GM12878 (cell line): ENCODE measurements at regions not wholly inside any gene's neighbourhood (a gene's known extent, or its start where the extent isn't known, plus 50 kb on each side); places are given as distances from the start of the nearest gene placed in this dataset.

Source experiments
- ATAC-seq: fragments of 200-7000 bp; cut with Tn5 transposase; 3 replicates; pipeline ENCODE4 v1.9.1; 2020; ENCODE audit warnings: mild to moderate bottlenecking, moderate library complexity
- BruUV-seq: library from RNA; stranded (reverse); fragments of 400-500 nt; replicated peaks from 2 replicates; lab custom pipeline; 2021; lab: Mats Ljungman, UMichigan
- CTCF ChIA-PET: fragments of 300-600 bp; sonication (Branson Sonifier 250); formaldehyde crosslinking; extraction: SDS; loops from one replicate; lab custom pipeline; 2021; ENCODE audit warnings: inconsistent platforms; lab: Yijun Ruan, JAX
- POLR2A ChIA-PET: fragments of 350-600 bp; formaldehyde crosslinking; extraction: SDS; loops from one replicate; lab custom pipeline; 2021; ENCODE audit warnings: inconsistent platforms; lab: Charles Lee
- RAD21 ChIA-PET: fragments of 300-600 bp; sonication (Branson Sonifier 250); formaldehyde crosslinking; loops from one replicate; lab custom pipeline; 2023; ENCODE audit warnings: antibody characterized with exemption; ENCODE audit not compliant: unreplicated experiment; lab: Charles Lee
- SMC1A ChIA-PET: fragments of 300-600 bp; sonication (Branson Sonifier 250); formaldehyde crosslinking; loops from one replicate; lab custom pipeline; 2023; ENCODE audit not compliant: unreplicated experiment, uncharacterized antibody; lab: Charles Lee
- DNase-seq: peaks from one replicate; pipeline ENCODE4 v3.0.0-alpha.2; 2011; ENCODE audit warnings: low read depth, low spot score
- FAIRE-seq: peaks from 3 replicates; lab custom pipeline; 2011; peaks lifted over from hg19 to GRCh38; lab: Jason Lieb, UNC
- H2AFZ ChIP-seq: 2 replicates; pipeline ENCODE4 v1.6.0; 2011; ENCODE audit warnings: low read depth, low read length, control low read depth; ENCODE audit not compliant: control insufficient read depth
- H3K27ac ChIP-seq: 2 replicates; pipeline ENCODE4 v1.5.1; 2011; ENCODE audit warnings: control low read depth; ENCODE audit not compliant: control insufficient read depth, insufficient read depth
- H3K27me3 ChIP-seq, 2 experiments: replicated peaks in 1 of 2; 2 replicates each; pipeline versions ENCODE4 v1.6.0 to v1.6.1; 2011; ENCODE audit warnings: low read length in 1 of 2; ENCODE audit not compliant: control insufficient read depth in 2 of 2, insufficient read depth in 2 of 2
- H3K36me3 ChIP-seq, 2 experiments: 2 replicates each; pipeline ENCODE4 v1.5.1; 2011; ENCODE audit warnings: low read length in 1 of 2; ENCODE audit not compliant: control insufficient read depth in 2 of 2, insufficient read depth in 2 of 2
- H3K4me1 ChIP-seq: 2 replicates; pipeline ENCODE4 v1.6.1; 2011; ENCODE audit warnings: mild to moderate bottlenecking, low read length, moderate library complexity, mixed read lengths; ENCODE audit not compliant: control insufficient read depth, insufficient read depth
- H3K4me2 ChIP-seq: 2 replicates; pipeline ENCODE4 v1.6.0; 2011; ENCODE audit warnings: control low read depth; ENCODE audit not compliant: control insufficient read depth, insufficient read depth
- H3K4me3 ChIP-seq: fragments of 200-600 bp; sonication (generic); 2 replicates; pipeline ENCODE4 v1.5.1; 2016
- H3K79me2 ChIP-seq: 2 replicates; pipeline ENCODE4 v1.6.0; 2011; ENCODE audit warnings: low read length; ENCODE audit not compliant: control insufficient read depth, insufficient read depth
- H3K9ac ChIP-seq: 2 replicates; pipeline ENCODE4 v1.8.0; 2011; ENCODE audit warnings: low read length, control low read depth, mixed read lengths; ENCODE audit not compliant: control insufficient read depth, insufficient read depth
- H3K9me3 ChIP-seq: replicated peaks from 3 replicates; pipeline ENCODE4 v1.5.1; 2011; ENCODE audit warnings: mild to moderate bottlenecking, low read length; ENCODE audit not compliant: control insufficient read depth, insufficient read depth
- H4K20me1 ChIP-seq: 2 replicates; pipeline ENCODE4 v1.6.0; 2011; ENCODE audit not compliant: control insufficient read depth, insufficient read depth
- ATF2 ChIP-seq: IDR thresholded peaks from 2 replicates; pipeline ENCODE4 v1.6.1; 2012; ENCODE audit warnings: low read length, inconsistent platforms
- BCL11A ChIP-seq: IDR thresholded peaks from 2 replicates; pipeline ENCODE4 v1.6.1; 2011; ENCODE audit warnings: low read depth, low read length
- ETV6 ChIP-seq, 2 experiments: fragments of 450-650 bp in 1 of 2; IDR thresholded peaks in 1 of 2; conservative IDR thresholded peaks in 1 of 2; 2 replicates each; pipeline ENCODE4 v1.6.1; 2014; ENCODE audit warnings: antibody characterized with exemption in 1 of 2, borderline replicate concordance in 1 of 2, low read depth in 1 of 2, mild to moderate bottlenecking in 1 of 2, moderate library complexity in 1 of 2
- FOS ChIP-seq: IDR thresholded peaks from 3 replicates; pipeline ENCODE4 v1.6.1; 2011; ENCODE audit warnings: borderline replicate concordance; ENCODE audit not compliant: insufficient read length; ENCODE audit errors: extremely low read depth
- HDAC2 ChIP-seq: fragments of 200-600 bp; sonication (generic); IDR thresholded peaks from 2 replicates; pipeline ENCODE4 v1.6.1; 2017
- HDGF ChIP-seq: fragments of 450-650 bp; IDR thresholded peaks from 2 replicates; pipeline ENCODE4 v1.6.1; 2016; ENCODE audit warnings: antibody characterized with exemption
- KLF5 ChIP-seq: fragments of 450-650 bp; IDR thresholded peaks from 2 replicates; pipeline ENCODE4 v1.6.1; 2014; ENCODE audit warnings: mild to moderate bottlenecking; ENCODE audit not compliant: partially characterized antibody
- MEF2B ChIP-seq: fragments of 450-650 bp; IDR thresholded peaks from 2 replicates; pipeline ENCODE4 v1.6.1; 2018; ENCODE audit warnings: mild to moderate bottlenecking, moderate library complexity; ENCODE audit not compliant: partially characterized antibody, poor library complexity, severe bottlenecking
- MTA2 ChIP-seq: fragments of 450-650 bp; IDR thresholded peaks from 2 replicates; pipeline ENCODE4 v1.6.1; 2016; ENCODE audit warnings: low read depth, mild to moderate bottlenecking, moderate library complexity
- NR2C2 ChIP-seq: IDR thresholded peaks from 2 replicates; pipeline ENCODE4 v1.6.1; 2011; ENCODE audit warnings: borderline replicate concordance, low read depth; ENCODE audit not compliant: control insufficient read depth, insufficient read length
- NRF1 ChIP-seq: conservative IDR thresholded peaks from 2 replicates; pipeline ENCODE4 v1.6.1; 2011; ENCODE audit warnings: mild to moderate bottlenecking, low read depth, low read length, improper control_type of control experiment
- PKNOX1 ChIP-seq: fragments of 450-650 bp; IDR thresholded peaks from 2 replicates; pipeline ENCODE4 v1.6.1; 2016; ENCODE audit warnings: mild to moderate bottlenecking
- SMAD5 ChIP-seq: IDR thresholded peaks from 2 replicates; pipeline ENCODE4 v1.6.1; 2016; ENCODE audit warnings: antibody characterized with exemption, low read depth
- SREBF1 ChIP-seq: IDR thresholded peaks from 2 replicates; pipeline ENCODE4 v1.6.1; 2012; ENCODE audit warnings: mild to moderate bottlenecking, low read length
- TCF12 ChIP-seq: IDR thresholded peaks from 2 replicates; pipeline ENCODE4 v1.6.1; 2011; ENCODE audit warnings: low read depth, mild to moderate bottlenecking, low read length
- ZNF207 ChIP-seq: fragments of 450-650 bp; IDR thresholded peaks from 2 replicates; pipeline ENCODE4 v1.6.1; 2014; ENCODE audit warnings: antibody characterized with exemption, mild to moderate bottlenecking, borderline replicate concordance
- ZNF687 ChIP-seq: fragments of 450-650 bp; IDR thresholded peaks from 2 replicates; pipeline ENCODE4 v1.6.1; 2017; ENCODE audit warnings: mild to moderate bottlenecking, moderate library complexity
- WGBS: methylation state at CpG from one replicate; pipeline ENCODE4 v1.1.6; 2016; ENCODE audit warnings: low lambda C conversion rate; ENCODE audit not compliant: insufficient replicate concordance, insufficient coverage; ENCODE audit errors: missing lambda C conversion rate; 5-methylcytosine and 5-hydroxymethylcytosine counted together
- in situ Hi-C: fragments of 300-500 bp; cut with MboI; formaldehyde crosslinking; loops from 9 replicates; pipeline ENCODE4 v1.14.3; 2018; ENCODE audit warnings: mixed read lengths
- intact Hi-C: fragments of 100-400 bp; cut with micrococcal nuclease; formaldehyde crosslinking; loops from one replicate; pipeline ENCODE4 v1.14.2; 2022; ENCODE audit not compliant: unreplicated experiment

DNA sequence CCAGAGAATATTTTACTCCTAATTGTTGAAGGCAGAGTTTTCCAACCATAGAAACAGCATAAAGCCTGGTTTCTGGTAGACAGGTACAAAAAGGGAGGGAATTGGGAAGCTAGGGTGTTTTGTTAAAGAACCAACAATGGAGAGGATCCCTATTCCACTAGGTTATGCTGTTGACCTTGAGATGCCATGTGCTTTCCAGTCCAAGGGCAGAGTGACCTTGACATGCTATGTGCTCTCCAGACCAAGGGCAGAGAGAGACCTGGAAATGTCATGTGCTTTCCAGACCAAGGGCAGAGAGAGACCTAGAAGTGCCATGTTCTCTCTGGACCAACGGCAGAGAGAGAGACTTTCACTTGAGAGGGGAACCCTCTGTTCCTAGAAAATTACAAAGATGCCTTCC lies 1043.8 kb upstream of the FBXO33 start:
- Histone ChIP-seq H3K4me3 (no peak overlapping the region), H3K36me3 (no peaks in the 10 kb centered on the region)
- no peak for FAIRE-seq
- no peak for TF ChIP-seq NR2C2
- TF ChIP-seq SMAD5 = no peak
- no peak for TF ChIP-seq MTA2
- TF ChIP-seq NRF1 = no peak
- TF ChIP-seq PKNOX1 = no peak
- TF ChIP-seq ZNF687 = no peak
- no peak for TF ChIP-seq KLF5
- no peak for TF ChIP-seq FOS
- no peak for TF ChIP-seq HDGF
- TF ChIP-seq ETV6 (conservative IDR thresholded peaks at IDR 0.05 in 1 of 2, IDR thresholded peaks at IDR 0.05 in 1 of 2; ENCODE audit: borderline replicate concordance in 1 of 2, low read depth in 1 of 2) = no peak
- no peak for TF ChIP-seq BCL11A
- no peak for TF ChIP-seq TCF12
- no peak for TF ChIP-seq HDAC2
- TF ChIP-seq MEF2B = no peak
- TF ChIP-seq SREBF1 = no peak
- TF ChIP-seq ZNF207 = no peak
- TF ChIP-seq ATF2 = no peak

More for the DNA sequence above, 1043.8 kb upstream of the FBXO33 start:
- POLR2A ChIA-PET = no interaction called here
- Histone ChIP-seq H3K4me2 (no peak overlapping the region), H4K20me1 (no peaks in the 10 kb centered on the region), H3K9me3 (no peaks in the 10 kb centered on the region; the same call in 2 of the 3 replicates), H3K27me3 (no peaks in the 10 kb centered on the region), H3K4me1 (no peaks in the 10 kb centered on the region), H2AFZ (no peak overlapping the region), H3K9ac (no peak overlapping the region), H3K79me2 (no peaks in the 10 kb centered on the region), H3K27ac (no peak overlapping the region)
- no TSS peak for BruUV-seq
- 0% methylated on average over 1 of the region's 1 CpG for WGBS
- SMC1A ChIA-PET = no interaction called here
- ATAC-seq (no peak), DNase-seq (no peak)
- CTCF ChIA-PET = no interaction called here
- intact Hi-C loops = no loop called here
- in situ Hi-C loops = no loop called here
- RAD21 ChIA-PET = no interaction called here
